GM19372 (cell line): ENCODE measurements at regions not wholly inside any gene's neighbourhood (a gene's known extent, or its start where the extent isn't known, plus 50 kb on each side); places are given as distances from the start of the nearest gene placed in this dataset.
"Not testable (repeated sequence)": the region's sequence is repeated elsewhere in the genome, so short reads cannot be mapped to it uniquely, and the experiment has no call there.

Source experiments
- ATAC-seq: cut with Tn5 transposase; IDR thresholded peaks from one replicate; pipeline ENCODE4 v1.9.1; 2021; ENCODE audit warnings: mild to moderate bottlenecking, low read depth, moderate library complexity; ENCODE audit not compliant: unreplicated experiment

- no peak for ATAC-seq
Measured at GRCh38 chr4:103324811-103325210, 126.7 kb upstream of the CENPE start.

GRCh38 chr4:103318327-103318726 is 120.2 kb upstream of the CENPE start:
- ATAC-seq: no peak

- no peak for ATAC-seq
Measured at GRCh38 chr4:103308248-103308561, 110.1 kb upstream of the CENPE start.

- ATAC-seq: no peak
Measured at GRCh38 chr4:103307453-103308247, 109.5 kb upstream of the CENPE start.

GRCh38 chr4:103306870-103307375 is 108.8 kb upstream of the CENPE start:
- no peak for ATAC-seq

- no peak for ATAC-seq
Measured at GRCh38 chr4:103305355-103305754, 107.2 kb upstream of the CENPE start.

GRCh38 chr4:103303011-103303410 is 104.9 kb upstream of the CENPE start:
- no peak for ATAC-seq

- ATAC-seq: no peak
Measured at GRCh38 chr4:103292959-103293358, 94.8 kb upstream of the CENPE start.

- ATAC-seq: no peak
Measured at GRCh38 chr4:103292373-103292772, 94.2 kb upstream of the CENPE start.

- ATAC-seq: no peak
Measured at GRCh38 chr4:103289186-103289585, 91.0 kb upstream of the CENPE start.

- no peak for ATAC-seq
Measured at GRCh38 chr4:103272174-103272573, 74.0 kb upstream of the CENPE start.

- no peak for ATAC-seq
Measured at GRCh38 chr4:103268746-103269145, 70.6 kb upstream of the CENPE start.

- ATAC-seq: no peak
Measured at GRCh38 chr4:103264905-103265304, 66.8 kb upstream of the CENPE start.

GRCh38 chr4:103256068-103256467 is 57.9 kb upstream of the CENPE start:
- not testable (repeated sequence) for ATAC-seq
